Endothelial cell of umbilical vein (primary cell): ENCODE measurements at regions not wholly inside any gene's neighbourhood (a gene's known extent, or its start where the extent isn't known, plus 50 kb on each side); places are given as distances from the start of the nearest gene placed in this dataset.

Experiments used
- BruUV-seq: library from RNA; stranded (reverse); fragments of 400-500 nt; replicated peaks from 2 replicates; lab custom pipeline; 2021; lab: Mats Ljungman, UMichigan
- CTCF ChIA-PET: fragments of 300-600, 350-600 bp; sonication (Branson Sonifier 250); formaldehyde crosslinking; loops from one replicate; lab custom pipeline; 2021; ENCODE audit warnings: antibody characterized with exemption, inconsistent platforms; lab: Charles Lee
- POLR2A ChIA-PET: fragments of 300-600, 350-600 bp; sonication (Branson Sonifier 250); formaldehyde crosslinking; loops from one replicate; lab custom pipeline; 2021; ENCODE audit warnings: antibody characterized with exemption, inconsistent platforms; lab: Charles Lee
- DNase-seq: peaks from one replicate; pipeline ENCODE4 v3.0.0-alpha.2; 2011; ENCODE audit warnings: low read depth, low spot score
- FAIRE-seq: peaks from 2 replicates; lab custom pipeline; 2011; peaks lifted over from hg19 to GRCh38; lab: Jason Lieb, UNC
- H2AFZ ChIP-seq: 2 replicates; pipeline ENCODE4 v1.6.0; 2012; ENCODE audit warnings: low read depth, low read length, control low read depth, inconsistent platforms
- H3K27ac ChIP-seq: 2 replicates; pipeline ENCODE4 v1.5.1; 2011; ENCODE audit warnings: low read depth, mild to moderate bottlenecking, control low read depth, low read length, moderate library complexity; ENCODE audit not compliant: insufficient read depth
- H3K27me3 ChIP-seq, 2 experiments: 2 replicates each; pipeline versions ENCODE4 v1.6.0 to v1.6.1; 2011; ENCODE audit warnings: low read length in 2 of 2, mixed read lengths in 1 of 2; ENCODE audit not compliant: control insufficient read depth in 2 of 2, insufficient read depth in 2 of 2
- H3K36me3 ChIP-seq, 2 experiments: 2 replicates in 1 of 2; 3 replicates in 1 of 2; pipeline ENCODE4 v1.5.1; 2011; ENCODE audit warnings: low read length in 2 of 2, mild to moderate bottlenecking in 1 of 2, moderate library complexity in 1 of 2; ENCODE audit not compliant: control insufficient read depth in 2 of 2, insufficient read depth in 2 of 2; ENCODE audit errors: extremely low read depth in 1 of 2
- H3K4me1 ChIP-seq: 3 replicates; pipeline ENCODE4 v1.5.1; 2011; ENCODE audit warnings: mild to moderate bottlenecking, low read length; ENCODE audit not compliant: control insufficient read depth, insufficient read depth; ENCODE audit errors: extremely low read depth
- H3K4me2 ChIP-seq: 2 replicates; pipeline ENCODE4 v1.6.1; 2011; ENCODE audit warnings: low read length, control low read depth, mixed read lengths; ENCODE audit not compliant: insufficient read depth
- H3K4me3 ChIP-seq, 3 experiments: fragments of 200-600 bp in 1 of 3; sonication (generic), shearing (Covaris generic) in 1 of 3; replicated peaks in 1 of 3; 2 replicates each; pipeline ENCODE4 v1.5.1; 2011 to 2016; ENCODE audit warnings: control low read depth in 3 of 3, low read length in 3 of 3, mild to moderate bottlenecking in 2 of 3, inconsistent platforms in 1 of 3, low read depth in 1 of 3, moderate library complexity in 1 of 3; ENCODE audit not compliant: insufficient read depth in 1 of 3
- H3K79me2 ChIP-seq: 2 replicates; pipeline ENCODE4 v1.6.0; 2012; ENCODE audit warnings: low read length, inconsistent platforms; ENCODE audit not compliant: control insufficient read depth, insufficient read depth
- H3K9ac ChIP-seq: replicated peaks from 2 replicates; pipeline ENCODE3; 2011; ENCODE audit warnings: low read length, control low read depth; ENCODE audit not compliant: insufficient read depth; ENCODE audit errors: extremely low read depth
- H3K9me1 ChIP-seq: replicated peaks from 3 replicates; pipeline ENCODE4 v1.6.0; 2011; ENCODE audit warnings: mild to moderate bottlenecking, low read length; ENCODE audit not compliant: control insufficient read depth, insufficient read depth; ENCODE audit errors: extremely low read depth
- H3K9me3 ChIP-seq: replicated peaks from 2 replicates; pipeline ENCODE4 v1.5.1; 2012; ENCODE audit warnings: low read length, inconsistent platforms; ENCODE audit not compliant: control insufficient read depth, insufficient read depth
- H4K20me1 ChIP-seq: replicated peaks from 2 replicates; pipeline ENCODE3; 2011; ENCODE audit warnings: mild to moderate bottlenecking, low read length; ENCODE audit not compliant: control insufficient read depth, insufficient read depth; ENCODE audit errors: extremely low read depth
- CTCF ChIP-seq, 2 donors: IDR thresholded peaks; 1 replicate in 1 of 2; 2 replicates in 1 of 2; pipeline ENCODE4 v1.5.1; 2011; ENCODE audit warnings: low read length in 2 of 2, mild to moderate bottlenecking in 2 of 2, moderate library complexity in 2 of 2, control low read depth in 1 of 2, inconsistent platforms in 1 of 2, low read depth in 1 of 2; ENCODE audit not compliant: insufficient read depth in 1 of 2; ENCODE audit errors: extremely low read depth in 1 of 2
- EZH2 ChIP-seq: IDR thresholded peaks from 2 replicates; pipeline ENCODE4 v1.6.1; 2012; ENCODE audit warnings: borderline replicate concordance, low read depth, mild to moderate bottlenecking, moderate library complexity, low read length, inconsistent platforms; ENCODE audit not compliant: severe bottlenecking
- FOS ChIP-seq: IDR thresholded peaks from 2 replicates; pipeline ENCODE4 v1.6.1; 2011; ENCODE audit warnings: mild to moderate bottlenecking, low read length, moderate library complexity, borderline replicate concordance; ENCODE audit not compliant: insufficient read depth
- GATA2 ChIP-seq: IDR thresholded peaks from 2 replicates; pipeline ENCODE4 v1.7.0; 2011; ENCODE audit warnings: low read depth, mild to moderate bottlenecking, moderate library complexity, mixed read lengths, low read length; ENCODE audit not compliant: insufficient read length, insufficient read depth
- JUN ChIP-seq: IDR thresholded peaks from 2 replicates; pipeline ENCODE4 v1.6.1; 2011; ENCODE audit warnings: borderline replicate concordance, low read depth; ENCODE audit not compliant: insufficient read length, insufficient read depth
- MAX ChIP-seq: IDR thresholded peaks from 2 replicates; pipeline ENCODE4 v1.6.1; 2011; ENCODE audit not compliant: insufficient read depth, insufficient read length
- MYC ChIP-seq: IDR thresholded peaks from one replicate; pipeline ENCODE4 v1.6.1; 2011; ENCODE audit warnings: mild to moderate bottlenecking, low read depth, low read length
- POLR2A ChIP-seq: IDR thresholded peaks from 2 replicates; pipeline ENCODE4 v1.6.1; 2012; ENCODE audit warnings: low read depth, mild to moderate bottlenecking, control low read depth, low read length
- POLR2AphosphoS5 ChIP-seq: IDR thresholded peaks from 2 replicates; pipeline ENCODE4 v1.6.1; 2012; ENCODE audit warnings: low read depth, mild to moderate bottlenecking, control low read depth, low read length, moderate library complexity; ENCODE audit not compliant: insufficient read depth
- dilution Hi-C: fragments of 300-500 bp; cut with MboI; formaldehyde crosslinking; loops from one replicate; pipeline ENCODE4 v1.15.0; 2019; ENCODE audit warnings: low sequenced_read_pairs; ENCODE audit not compliant: extremely low pct_ligation_motif_present
- intact Hi-C: fragments of 100-400 bp; cut with micrococcal nuclease; formaldehyde crosslinking; loops from one replicate; pipeline ENCODE4 v1.10.0; 2022

- H3K27ac ChIP-seq = no peak overlapping the region
- peaks cover 0 to 3% of the 10 kb centered on the region in 2 experiments for H3K27me3 ChIP-seq
- no peaks in the 10 kb centered on the region for H3K36me3 ChIP-seq
- no peaks in the 10 kb centered on the region for H3K9me1 ChIP-seq
- ChIA-PET POLR2A (no interaction called here), CTCF (interaction anchor here (1.1 to 2.1 kb wide), 2 partner anchors 21 to 777 kb away, joined by 3 to 4 read pairs; no protein-coding TSS in a partner anchor)
- H3K4me1 ChIP-seq = no peaks in the 10 kb centered on the region
- dilution Hi-C loops (no loop called here), intact Hi-C loops (no loop called here)
- H3K9me3 ChIP-seq = no peaks in the 10 kb centered on the region
- no peak for TF ChIP-seq POLR2A
- TF ChIP-seq GATA2 = no peak
- no peak for TF ChIP-seq JUN
- TF ChIP-seq CTCF (IDR thresholded peaks at IDR 0.05; ENCODE audit: extremely low read depth in 1 of 2, insufficient read depth in 1 of 2, low read depth in 1 of 2, low read length in 2 of 2) = no peak
- TF ChIP-seq MYC = no peak
- no peak for TF ChIP-seq MAX
- TF ChIP-seq EZH2 = no peak
- TF ChIP-seq POLR2AphosphoS5 = no peak
- TF ChIP-seq FOS = no peak
- no peak overlapping the region for H2AFZ ChIP-seq
- FAIRE-seq (no peak), DNase-seq (no peak)
- no peak overlapping the region for H3K4me2 ChIP-seq
- BruUV-seq = no TSS peak
- no peaks in the 10 kb centered on the region for H4K20me1 ChIP-seq
- no peak overlapping the region for H3K9ac ChIP-seq
- no peak overlapping the region for H3K4me3 ChIP-seq
- H3K79me2 ChIP-seq = no peaks in the 10 kb centered on the region
These were observed 385.9 kb downstream of the BMP4 start for GRCh38 chr14:53570411-53571387.
